HFFc6 (cell line): ENCODE measurements at regions not wholly inside any gene's neighbourhood (a gene's known extent, or its start where the extent isn't known, plus 50 kb on each side); places are given as distances from the start of the nearest gene placed in this dataset.

ENCODE experiments used
- DNase-seq: peaks from one replicate; pipeline ENCODE4 v3.0.0-alpha.2; 2018
- H3K27ac Mint-ChIP-seq: 2 replicates; pipeline ENCODE4 v1.8.0; 2020; ENCODE audit warnings: mild to moderate bottlenecking, mixed read lengths
- H3K27me3 Mint-ChIP-seq: 2 replicates; pipeline ENCODE4 v1.8.0; 2021; ENCODE audit warnings: mild to moderate bottlenecking, moderate library complexity, mixed read lengths; ENCODE audit not compliant: insufficient read depth
- H3K36me3 Mint-ChIP-seq: 2 replicates; pipeline ENCODE4 v1.8.0; 2021; ENCODE audit warnings: low read depth, mixed read lengths
- H3K4me1 Mint-ChIP-seq: 2 replicates; pipeline ENCODE4 v1.8.0; 2020; ENCODE audit warnings: low read depth, mixed read lengths
- H3K4me3 Mint-ChIP-seq: 2 replicates; pipeline ENCODE4 v1.8.0; 2020; ENCODE audit warnings: mild to moderate bottlenecking, moderate library complexity, mixed read lengths
- H3K9me3 Mint-ChIP-seq: 2 replicates; pipeline ENCODE4 v1.8.0; 2020; ENCODE audit warnings: mild to moderate bottlenecking, mixed read lengths
- TF ChIP-seq, protein P1 (sequence below): fragments of 200-600 bp; sonication (generic); IDR thresholded peaks from 2 replicates; pipeline ENCODE4 v1.5.0; 2021; ENCODE audit warnings: antibody characterized with exemption, mild to moderate bottlenecking

DNA sequence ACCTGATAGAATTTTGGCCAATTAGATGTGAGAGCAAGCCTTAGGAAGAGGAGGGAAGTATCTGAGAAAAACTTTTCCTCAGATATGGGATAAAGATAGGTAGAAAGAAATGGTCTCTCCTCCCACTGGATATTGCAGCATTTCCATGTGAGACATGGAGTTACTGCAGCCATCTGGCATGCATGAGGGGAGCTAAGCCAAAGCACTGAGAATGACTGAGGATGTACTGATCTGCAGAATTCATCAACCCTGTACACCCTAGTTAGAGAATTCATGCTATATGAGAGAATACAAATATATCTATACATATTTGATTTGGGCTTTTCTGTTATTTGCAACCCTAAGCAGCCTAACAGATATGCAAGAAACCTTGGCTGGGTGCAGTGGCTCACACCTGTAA lies 52.5 kb upstream of the RPL34 start:
- no peak for DNase-seq
- Mint-ChIP-seq H3K4me3 (no peak overlapping the region), H3K27ac (no peak overlapping the region), H3K27me3 (peaks cover 2% of the 10 kb centered on the region), H3K4me1 (peaks cover 16% of the 10 kb centered on the region), H3K36me3 (no peaks in the 10 kb centered on the region), H3K9me3 (no peaks in the 10 kb centered on the region)
- TF ChIP-seq, protein P1, sequence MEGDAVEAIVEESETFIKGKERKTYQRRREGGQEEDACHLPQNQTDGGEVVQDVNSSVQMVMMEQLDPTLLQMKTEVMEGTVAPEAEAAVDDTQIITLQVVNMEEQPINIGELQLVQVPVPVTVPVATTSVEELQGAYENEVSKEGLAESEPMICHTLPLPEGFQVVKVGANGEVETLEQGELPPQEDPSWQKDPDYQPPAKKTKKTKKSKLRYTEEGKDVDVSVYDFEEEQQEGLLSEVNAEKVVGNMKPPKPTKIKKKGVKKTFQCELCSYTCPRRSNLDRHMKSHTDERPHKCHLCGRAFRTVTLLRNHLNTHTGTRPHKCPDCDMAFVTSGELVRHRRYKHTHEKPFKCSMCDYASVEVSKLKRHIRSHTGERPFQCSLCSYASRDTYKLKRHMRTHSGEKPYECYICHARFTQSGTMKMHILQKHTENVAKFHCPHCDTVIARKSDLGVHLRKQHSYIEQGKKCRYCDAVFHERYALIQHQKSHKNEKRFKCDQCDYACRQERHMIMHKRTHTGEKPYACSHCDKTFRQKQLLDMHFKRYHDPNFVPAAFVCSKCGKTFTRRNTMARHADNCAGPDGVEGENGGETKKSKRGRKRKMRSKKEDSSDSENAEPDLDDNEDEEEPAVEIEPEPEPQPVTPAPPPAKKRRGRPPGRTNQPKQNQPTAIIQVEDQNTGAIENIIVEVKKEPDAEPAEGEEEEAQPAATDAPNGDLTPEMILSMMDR = no peak

DNA sequence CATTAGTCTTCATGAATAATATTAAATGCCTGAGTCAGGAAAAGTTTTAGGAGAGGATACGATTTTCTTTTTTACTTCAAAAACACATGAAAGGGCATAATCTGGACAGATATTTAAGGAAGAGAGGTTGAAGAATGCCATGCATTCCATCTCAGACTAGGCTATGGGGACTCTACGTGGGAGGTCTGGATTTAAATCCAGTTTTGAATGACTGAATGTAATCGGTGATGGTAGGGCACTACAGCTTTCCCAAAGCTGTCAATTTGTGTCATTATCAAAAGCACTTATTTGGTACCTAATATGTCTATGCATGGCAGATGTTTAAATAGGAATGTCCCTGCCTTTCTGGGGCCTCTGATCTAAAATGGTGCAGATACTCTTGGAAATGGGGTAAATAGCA lies 59.3 kb upstream of the RPL34 start:
- H3K4me1 Mint-ChIP-seq = peaks cover 12% of the 10 kb centered on the region; the same call in 1 of the 2 replicates
- H3K27me3 Mint-ChIP-seq = peaks cover 5% of the 10 kb centered on the region; the same call in 1 of the 2 replicates
- H3K36me3 Mint-ChIP-seq = no peaks in the 10 kb centered on the region
- H3K4me3 Mint-ChIP-seq = no peak overlapping the region
- H3K9me3 Mint-ChIP-seq = no peaks in the 10 kb centered on the region
- TF ChIP-seq, protein P1 = no peak
- H3K27ac Mint-ChIP-seq = no peak overlapping the region
- DNase-seq = no peak

DNA sequence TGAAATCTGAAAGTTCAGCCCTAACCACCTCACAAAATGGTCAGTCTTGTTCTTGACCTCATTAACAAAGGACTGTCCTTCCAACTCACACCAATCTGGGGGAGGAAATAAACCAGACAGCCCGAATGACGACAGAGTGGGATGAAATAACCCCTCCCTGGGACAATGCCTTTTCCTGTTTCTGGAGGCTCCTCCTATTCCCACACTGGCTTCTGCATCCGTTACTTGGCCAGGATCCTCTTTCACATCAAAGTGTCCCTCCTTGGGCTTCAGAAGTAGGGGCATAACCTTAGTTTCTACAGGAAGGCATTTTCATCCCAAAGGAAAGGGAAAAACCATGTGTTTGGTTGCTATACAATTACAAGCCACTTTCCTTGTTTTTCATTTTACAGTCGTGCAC lies 59.8 kb upstream of the RPL34 start:
- Mint-ChIP-seq H3K9me3 (no peaks in the 10 kb centered on the region), H3K27me3 (peaks cover 5% of the 10 kb centered on the region), H3K4me3 (no peak overlapping the region), H3K27ac (no peak overlapping the region), H3K36me3 (no peaks in the 10 kb centered on the region), H3K4me1 (peaks cover 12% of the 10 kb centered on the region; the same call in 1 of the 2 replicates)
- DNase-seq = no peak
- TF ChIP-seq, protein P1 = no peak

DNA sequence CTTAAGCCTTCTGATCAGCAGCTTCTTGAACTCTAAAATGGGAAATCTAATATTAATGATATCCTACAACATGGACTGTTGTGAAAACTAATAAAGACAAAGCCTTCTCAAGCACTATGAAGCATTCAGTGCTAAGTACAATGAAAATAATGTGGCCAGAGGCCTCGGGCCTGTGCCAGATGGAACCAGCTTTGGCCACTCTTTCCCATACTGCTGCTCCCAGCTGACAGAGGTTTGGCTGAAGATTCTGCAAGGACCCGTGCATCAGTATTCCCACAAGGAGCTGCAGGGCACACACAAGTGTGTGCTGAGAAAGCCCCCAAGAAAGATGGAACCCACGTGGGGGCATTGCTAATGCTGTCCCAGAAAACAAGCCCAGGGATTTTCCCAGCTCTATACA lies 60.5 kb upstream of the RPL34 start:
- no peak for DNase-seq
- H3K27me3 Mint-ChIP-seq = peaks cover 8% of the 10 kb centered on the region
- TF ChIP-seq, protein P1 = no peak
- no peaks in the 10 kb centered on the region for H3K9me3 Mint-ChIP-seq
- H3K4me3 Mint-ChIP-seq = no peak overlapping the region
- H3K36me3 Mint-ChIP-seq = no peaks in the 10 kb centered on the region
- H3K4me1 Mint-ChIP-seq = peaks cover 12% of the 10 kb centered on the region; the same call in 1 of the 2 replicates
- H3K27ac Mint-ChIP-seq = no peak overlapping the region

DNA sequence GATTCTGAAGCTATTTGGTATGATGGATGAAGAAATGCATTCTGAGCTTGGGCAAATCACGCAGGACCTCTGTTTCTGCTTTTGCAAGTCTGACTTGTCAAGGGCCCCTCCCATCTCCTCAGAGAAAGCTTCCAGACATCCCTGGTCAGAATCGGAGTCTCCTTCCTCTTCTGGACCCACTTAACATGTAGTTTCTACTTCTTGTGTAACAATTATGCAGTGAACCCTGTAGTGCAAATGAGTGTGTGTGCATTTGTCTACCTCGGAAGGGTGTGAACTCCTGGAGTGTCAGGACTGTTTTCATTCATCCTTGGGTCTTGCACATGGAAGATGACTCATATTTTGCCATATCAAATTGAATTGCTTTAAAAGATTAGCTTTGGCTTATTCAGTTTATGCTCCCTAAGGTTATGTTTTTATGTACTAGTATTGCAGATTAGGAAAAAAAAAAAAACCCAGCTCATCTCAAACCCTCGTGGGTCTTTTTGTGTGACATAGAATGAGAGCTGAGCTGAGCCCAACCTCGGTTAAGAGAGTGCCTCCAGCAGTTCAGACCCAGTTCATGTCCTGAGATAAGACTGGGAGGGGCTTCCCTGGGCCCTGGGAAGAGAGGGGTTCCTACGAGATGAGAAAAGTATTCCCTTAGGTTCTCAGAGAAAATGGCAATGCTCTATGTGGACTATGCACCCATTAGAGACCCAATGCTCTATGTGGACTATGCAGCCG lies 61.1 kb upstream of the RPL34 start:
- no peak overlapping the region for H3K4me3 Mint-ChIP-seq
- H3K27ac Mint-ChIP-seq = no peak overlapping the region
- no peaks in the 10 kb centered on the region for H3K9me3 Mint-ChIP-seq
- H3K27me3 Mint-ChIP-seq = peaks cover 8% of the 10 kb centered on the region
- H3K36me3 Mint-ChIP-seq = no peaks in the 10 kb centered on the region
- TF ChIP-seq, protein P1 = no peak
- no peak for DNase-seq
- H3K4me1 Mint-ChIP-seq = peaks cover 12% of the 10 kb centered on the region; the same call in 1 of the 2 replicates
